ENCODE measurements at regions not wholly inside any gene's neighbourhood (a gene's known extent, or its start where the extent isn't known, plus 50 kb on each side); places are given as distances from the start of the nearest gene placed in this dataset.
"Not testable (repeated sequence)": the region's sequence is repeated elsewhere in the genome, so short reads cannot be mapped to it uniquely, and the experiment has no call there.

- ChIA-PET CTCF (no interaction called here), POLR2A (no interaction called here)
- Mint-ChIP-seq H3K4me1 (ENCODE audit: low read depth) (no peaks in the 10 kb centered on the region), H3K9me3 (peaks cover 5% of the 10 kb centered on the region), H3K27ac (no peak overlapping the region), H3K36me3 (no peaks in the 10 kb centered on the region), H3K27me3 (no peaks in the 10 kb centered on the region), H3K4me3 (no peak overlapping the region)
- intact Hi-C loops (cut with micrococcal nuclease) = no loop called here
- no peak for DNase-seq
Measured at GRCh38 chr3:96450699-96451098, 363.7 kb upstream of the EPHA6 start.

GRCh38 chr3:96465521-96465920 lies 348.9 kb upstream of the EPHA6 start:
- CTCF ChIA-PET = no interaction called here
- Mint-ChIP-seq H3K4me1 (ENCODE audit: low read depth) (no peaks in the 10 kb centered on the region), H3K4me3 (no peak overlapping the region), H3K9me3 (no peaks in the 10 kb centered on the region), H3K27me3 (no peaks in the 10 kb centered on the region), H3K36me3 (no peaks in the 10 kb centered on the region), H3K27ac (no peak overlapping the region)
- intact Hi-C loops (cut with micrococcal nuclease) = no loop called here
- DNase-seq = no peak
- POLR2A ChIA-PET = no interaction called here

- intact Hi-C loops (cut with micrococcal nuclease) = no loop called here
- Mint-ChIP-seq H3K36me3 (no peaks in the 10 kb centered on the region), H3K4me1 (ENCODE audit: low read depth) (no peaks in the 10 kb centered on the region), H3K27ac (no peak overlapping the region), H3K9me3 (no peaks in the 10 kb centered on the region), H3K4me3 (no peak overlapping the region), H3K27me3 (no peaks in the 10 kb centered on the region)
- CTCF ChIA-PET = no interaction called here
- DNase-seq = no peak
- POLR2A ChIA-PET = no interaction called here
Measured at GRCh38 chr3:96466441-96466840, 348.0 kb upstream of the EPHA6 start.

GRCh38 chr3:96467639-96468038 lies 346.8 kb upstream of the EPHA6 start:
- no peaks in the 10 kb centered on the region for H3K36me3 Mint-ChIP-seq
- intact Hi-C loops (cut with micrococcal nuclease) = no loop called here
- no peaks in the 10 kb centered on the region for H3K27me3 Mint-ChIP-seq
- H3K27ac Mint-ChIP-seq = no peak overlapping the region
- POLR2A ChIA-PET = no interaction called here
- CTCF ChIA-PET = no interaction called here
- no peak for DNase-seq
- H3K4me3 Mint-ChIP-seq = no peak overlapping the region
- no peaks in the 10 kb centered on the region for H3K4me1 Mint-ChIP-seq (ENCODE audit: low read depth)
- no peaks in the 10 kb centered on the region for H3K9me3 Mint-ChIP-seq

GRCh38 chr3:96478496-96478895 lies 335.9 kb upstream of the EPHA6 start:
- intact Hi-C loops (cut with micrococcal nuclease) = no loop called here
- H3K27ac Mint-ChIP-seq = no peak overlapping the region
- H3K9me3 Mint-ChIP-seq = peaks cover 4% of the 10 kb centered on the region
- ChIA-PET POLR2A (no interaction called here), CTCF (no interaction called here)
- H3K27me3 Mint-ChIP-seq = no peaks in the 10 kb centered on the region
- no peaks in the 10 kb centered on the region for H3K4me1 Mint-ChIP-seq (ENCODE audit: low read depth)
- no peak for DNase-seq
- no peaks in the 10 kb centered on the region for H3K36me3 Mint-ChIP-seq
- H3K4me3 Mint-ChIP-seq = no peak overlapping the region

GRCh38 chr3:96480881-96481280 lies 333.5 kb upstream of the EPHA6 start:
- CTCF ChIA-PET = no interaction called here
- intact Hi-C loops (cut with micrococcal nuclease) = no loop called here
- DNase-seq = no peak

GRCh38 chr3:96483191-96483590 lies 331.2 kb upstream of the EPHA6 start:
- DNase-seq; H3K9me3 Mint-ChIP-seq; CTCF ChIA-PET; POLR2A ChIA-PET; H3K36me3 Mint-ChIP-seq; H3K27ac Mint-ChIP-seq; H3K4me1 Mint-ChIP-seq (ENCODE audit: low read depth); H3K27me3 Mint-ChIP-seq; intact Hi-C loops (cut with micrococcal nuclease); H3K4me3 Mint-ChIP-seq: not testable (repeated sequence)

More at GRCh38 chr3:96480881-96481280, 333.5 kb upstream of the EPHA6 start:
- Mint-ChIP-seq H3K4me3 (no peak overlapping the region), H3K36me3 (no peaks in the 10 kb centered on the region), H3K9me3 (peaks cover 4% of the 10 kb centered on the region), H3K27me3 (no peaks in the 10 kb centered on the region), H3K4me1 (ENCODE audit: low read depth) (no peaks in the 10 kb centered on the region), H3K27ac (no peak overlapping the region)
- POLR2A ChIA-PET = no interaction called here

GRCh38 chr3:96483781-96484180 lies 330.6 kb upstream of the EPHA6 start:
- no peak for DNase-seq
- H3K36me3 Mint-ChIP-seq = no peaks in the 10 kb centered on the region
- H3K4me3 Mint-ChIP-seq = no peak overlapping the region
- H3K27ac Mint-ChIP-seq = no peak overlapping the region
- CTCF ChIA-PET = no interaction called here
- POLR2A ChIA-PET = no interaction called here
- H3K9me3 Mint-ChIP-seq = peaks cover 10% of the 10 kb centered on the region
- no peaks in the 10 kb centered on the region for H3K27me3 Mint-ChIP-seq
- H3K4me1 Mint-ChIP-seq (ENCODE audit: low read depth) = no peaks in the 10 kb centered on the region
- intact Hi-C loops (cut with micrococcal nuclease) = no loop called here

- Mint-ChIP-seq H3K36me3 (no peaks in the 10 kb centered on the region), H3K4me1 (ENCODE audit: low read depth) (no peaks in the 10 kb centered on the region), H3K4me3 (no peak overlapping the region), H3K9me3 (peaks cover 20% of the 10 kb centered on the region), H3K27ac (no peak overlapping the region), H3K27me3 (no peaks in the 10 kb centered on the region)
- no peak for DNase-seq
- intact Hi-C loops (cut with micrococcal nuclease) = no loop called here
- POLR2A ChIA-PET = no interaction called here
- CTCF ChIA-PET = no interaction called here
Measured at GRCh38 chr3:96488708-96489107, 325.7 kb upstream of the EPHA6 start.

- DNase-seq = no peak
- Mint-ChIP-seq H3K4me1 (ENCODE audit: low read depth) (no peaks in the 10 kb centered on the region), H3K36me3 (no peaks in the 10 kb centered on the region), H3K27me3 (no peaks in the 10 kb centered on the region), H3K9me3 (peaks cover 27% of the 10 kb centered on the region), H3K27ac (no peak overlapping the region), H3K4me3 (no peak overlapping the region)
- intact Hi-C loops (cut with micrococcal nuclease) = no loop called here
- ChIA-PET CTCF (no interaction called here), POLR2A (no interaction called here)
Measured at GRCh38 chr3:96491023-96491422, 323.4 kb upstream of the EPHA6 start.

GRCh38 chr3:96491868-96492267 lies 322.5 kb upstream of the EPHA6 start:
- no peak for DNase-seq
- intact Hi-C loops (cut with micrococcal nuclease) = no loop called here
- Mint-ChIP-seq H3K27me3 (no peaks in the 10 kb centered on the region), H3K36me3 (no peaks in the 10 kb centered on the region), H3K9me3 (peaks cover 27% of the 10 kb centered on the region), H3K4me3 (no peak overlapping the region), H3K27ac (no peak overlapping the region), H3K4me1 (ENCODE audit: low read depth) (no peaks in the 10 kb centered on the region)
- ChIA-PET CTCF (no interaction called here), POLR2A (no interaction called here)

GRCh38 chr3:96510334-96510733 lies 304.1 kb upstream of the EPHA6 start:
- H3K4me3 Mint-ChIP-seq = no peak overlapping the region
- no peak overlapping the region for H3K27ac Mint-ChIP-seq
- CTCF ChIA-PET = no interaction called here
- H3K4me1 Mint-ChIP-seq (ENCODE audit: low read depth) = no peaks in the 10 kb centered on the region
- H3K27me3 Mint-ChIP-seq = no peaks in the 10 kb centered on the region
- no peaks in the 10 kb centered on the region for H3K36me3 Mint-ChIP-seq
- POLR2A ChIA-PET = no interaction called here
- H3K9me3 Mint-ChIP-seq = peaks cover 4% of the 10 kb centered on the region
- intact Hi-C loops (cut with micrococcal nuclease) = no loop called here
- DNase-seq = no peak

GRCh38 chr3:96537165-96537564 lies 277.2 kb upstream of the EPHA6 start:
- CTCF ChIA-PET = interaction anchor here (0.7 kb wide), 1 partner anchor 368 kb away, joined by 3 read pairs; no protein-coding TSS in a partner anchor
- no peak overlapping the region for H3K4me3 Mint-ChIP-seq
- no peaks in the 10 kb centered on the region for H3K36me3 Mint-ChIP-seq
- POLR2A ChIA-PET = no interaction called here
- no peaks in the 10 kb centered on the region for H3K27me3 Mint-ChIP-seq
- intact Hi-C loops (cut with micrococcal nuclease) = no loop called here
- H3K27ac Mint-ChIP-seq = no peak overlapping the region
- DNase-seq = no peak
- peaks cover 20% of the 10 kb centered on the region for H3K9me3 Mint-ChIP-seq
- no peaks in the 10 kb centered on the region for H3K4me1 Mint-ChIP-seq (ENCODE audit: low read depth)

GRCh38 chr3:96538186-96538585 lies 276.2 kb upstream of the EPHA6 start:
- H3K9me3 Mint-ChIP-seq = peaks cover 15% of the 10 kb centered on the region
- no peak overlapping the region for H3K27ac Mint-ChIP-seq
- ChIA-PET POLR2A (interaction anchor here (0.5 kb wide), 1 partner anchor 29 kb away, joined by 3 read pairs; no protein-coding TSS in a partner anchor), CTCF (no interaction called here)
- no peaks in the 10 kb centered on the region for H3K36me3 Mint-ChIP-seq
- H3K4me3 Mint-ChIP-seq = no peak overlapping the region
- DNase-seq = no peak
- no peaks in the 10 kb centered on the region for H3K27me3 Mint-ChIP-seq
- intact Hi-C loops (cut with micrococcal nuclease) = no loop called here
- H3K4me1 Mint-ChIP-seq (ENCODE audit: low read depth) = no peaks in the 10 kb centered on the region

Data from activated CD4-positive, alpha-beta memory T cell treated with anti-CD3 and anti-CD28 coated beads for 36 hours (primary cell).